CD4-positive, CD25-positive, alpha-beta regulatory T cell (primary cell): ENCODE measurements at regions not wholly inside any gene's neighbourhood (a gene's known extent, or its start where the extent isn't known, plus 50 kb on each side); places are given as distances from the start of the nearest gene placed in this dataset.

Experiments used
- ATAC-seq, 2 donors: fragments of 150-1000 bp; cut with Tn5 transposase; one replicate each; pipeline ENCODE4 v1.10.0; 2021; ENCODE audit warnings: low read depth in 2 of 2, moderate number of reproducible peaks in 2 of 2, moderate library complexity in 1 of 2
- DNase-seq, 3 donors: peaks; one replicate each; pipeline versions ENCODE4 v3.0.0 to v3.0.0-alpha.2; 2012 to 2022; ENCODE audit warnings: mixed read lengths in 1 of 3
- H3K27ac ChIP-seq: one replicate; pipeline ENCODE4 v1.7.0; 2013; ENCODE audit warnings: mild to moderate bottlenecking, low read length; ENCODE audit not compliant: insufficient read depth, poor library complexity, severe bottlenecking
- H3K27me3 ChIP-seq: one replicate; pipeline ENCODE4 v1.7.0; 2013; ENCODE audit warnings: low read length; ENCODE audit not compliant: control insufficient read depth, insufficient read depth
- H3K36me3 ChIP-seq: one replicate; pipeline ENCODE4 v1.7.0; 2013; ENCODE audit warnings: mild to moderate bottlenecking, low read length, moderate library complexity; ENCODE audit not compliant: control insufficient read depth, insufficient read depth
- H3K4me1 ChIP-seq: 2 replicates; pipeline ENCODE4 v1.7.0; 2013; ENCODE audit warnings: mild to moderate bottlenecking, low read length; ENCODE audit not compliant: insufficient read depth, control insufficient read depth, poor library complexity, severe bottlenecking
- H3K4me3 ChIP-seq: one replicate; pipeline ENCODE4 v1.7.0; 2013; ENCODE audit warnings: low read depth, mild to moderate bottlenecking, low read length, moderate library complexity
- H3K9me3 ChIP-seq, 2 experiments: 1 replicate in 1 of 2; 2 replicates in 1 of 2; pipeline ENCODE4 v1.7.0; 2013; ENCODE audit warnings: low read length in 2 of 2, mild to moderate bottlenecking in 1 of 2, moderate library complexity in 1 of 2; ENCODE audit not compliant: control insufficient read depth in 2 of 2
- H3K27ac Mint-ChIP-seq, 3 donors: one replicate each; pipeline ENCODE4 v1.8.0; 2020 to 2022; ENCODE audit warnings: mild to moderate bottlenecking in 3 of 3, mixed read lengths in 3 of 3, moderate library complexity in 2 of 3
- H3K27me3 Mint-ChIP-seq: one replicate; pipeline ENCODE4 v1.8.0; 2022; ENCODE audit warnings: mild to moderate bottlenecking, mixed read lengths
- H3K36me3 Mint-ChIP-seq: one replicate; pipeline ENCODE4 v1.8.0; 2020; ENCODE audit warnings: mixed read lengths
- H3K4me1 Mint-ChIP-seq, 4 donors: one replicate each; pipeline ENCODE4 v1.8.0; 2020 to 2022; ENCODE audit warnings: mixed read lengths in 4 of 4, mild to moderate bottlenecking in 1 of 4
- H3K4me3 Mint-ChIP-seq, 4 donors: one replicate each; pipeline ENCODE4 v1.8.0; 2020 to 2022; ENCODE audit warnings: mild to moderate bottlenecking in 4 of 4, mixed read lengths in 4 of 4, moderate library complexity in 3 of 4
- H3K9me3 Mint-ChIP-seq, 7 donors: one replicate each; pipeline ENCODE4 v1.8.0; 2020 to 2022; ENCODE audit warnings: mixed read lengths in 7 of 7, mild to moderate bottlenecking in 3 of 7, moderate library complexity in 2 of 7

DNA sequence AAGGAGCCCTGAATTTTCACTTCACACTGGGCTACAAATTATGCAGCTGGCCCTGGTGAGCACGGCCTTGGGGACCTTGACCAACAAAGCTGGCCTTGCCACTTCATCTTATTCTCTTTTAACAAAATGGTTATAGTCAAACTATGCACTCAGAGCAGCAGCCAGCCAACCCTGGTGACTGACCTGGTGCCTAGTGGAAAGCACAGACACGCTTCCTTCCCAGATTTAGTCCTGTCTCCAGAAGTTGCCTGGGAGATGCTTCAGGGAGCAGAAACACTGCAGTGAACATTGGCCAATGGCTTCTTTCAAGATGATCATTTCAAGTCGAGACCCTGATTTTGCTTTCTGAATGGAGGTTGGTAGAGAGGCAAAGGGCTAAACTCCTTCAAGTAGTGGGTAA lies 249.3 kb downstream of the SIPA1L2 start:
- no peak overlapping the region for H3K4me3 ChIP-seq
- Mint-ChIP-seq H3K9me3 (peaks cover 0 to 6% (median 0%) of the 10 kb centered on the region in 7 donors), H3K27me3 (peaks cover 5% of the 10 kb centered on the region), H3K36me3 (no peaks in the 10 kb centered on the region), H3K27ac (no peak overlapping the region), H3K4me1 (no peaks in the 10 kb centered on the region), H3K4me3 (no peak overlapping the region)
- H3K36me3 ChIP-seq = no peaks in the 10 kb centered on the region
- H3K4me1 ChIP-seq = no peaks in the 10 kb centered on the region
- no peak for DNase-seq
- no peaks in the 10 kb centered on the region for H3K27me3 ChIP-seq
- no peaks in the 10 kb centered on the region for H3K9me3 ChIP-seq
- ATAC-seq = no peak
- H3K27ac ChIP-seq = no peak overlapping the region

DNA sequence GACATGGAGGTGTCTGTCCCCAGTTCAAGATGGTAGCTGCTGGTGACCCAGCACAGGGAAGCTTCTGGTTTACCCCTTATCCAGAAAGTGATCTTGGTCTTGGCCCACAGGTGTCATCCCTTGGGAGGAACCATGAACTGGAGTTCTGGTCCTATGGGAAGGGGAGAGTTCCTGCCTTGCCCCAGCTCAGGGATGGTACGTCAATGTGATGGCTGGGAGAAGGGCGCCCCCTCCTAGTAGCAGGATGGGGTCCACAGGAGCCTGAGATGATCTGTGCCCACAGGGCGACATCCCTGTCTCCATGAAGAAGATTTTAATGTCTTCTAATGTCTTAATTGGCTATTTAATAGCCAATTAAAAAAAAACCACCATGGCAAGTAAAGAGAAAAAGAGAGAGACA lies 249.8 kb downstream of the SIPA1L2 start:
- Histone ChIP-seq H3K9me3 (no peaks in the 10 kb centered on the region), H3K27ac (no peak overlapping the region), H3K4me3 (no peak overlapping the region), H3K4me1 (no peaks in the 10 kb centered on the region), H3K36me3 (no peaks in the 10 kb centered on the region), H3K27me3 (no peaks in the 10 kb centered on the region)
- DNase-seq = no peak
- Mint-ChIP-seq H3K27ac (no peak overlapping the region), H3K4me1 (no peaks in the 10 kb centered on the region), H3K36me3 (no peaks in the 10 kb centered on the region), H3K4me3 (no peak overlapping the region), H3K9me3 (peaks cover 0 to 6% (median 0%) of the 10 kb centered on the region in 7 donors), H3K27me3 (peaks cover 5% of the 10 kb centered on the region)
- ATAC-seq = no peak

DNA sequence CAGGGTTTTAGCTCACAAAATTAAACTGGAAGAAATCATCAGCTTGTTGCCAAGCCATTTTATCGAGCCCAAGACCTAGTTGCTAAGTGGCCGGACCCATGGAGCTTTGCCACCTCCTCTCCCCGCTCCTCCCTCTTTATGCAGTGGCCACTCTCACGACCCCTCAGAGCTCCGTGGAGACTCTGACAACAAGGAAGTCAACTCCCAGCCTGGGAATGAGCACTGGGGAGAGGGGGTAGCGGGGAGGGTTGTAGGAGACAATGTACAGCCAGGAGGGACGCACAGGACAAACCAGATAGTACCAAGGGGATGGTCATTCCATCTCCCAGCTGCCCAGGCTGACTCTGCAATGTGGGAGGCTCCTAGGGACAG lies 250.9 kb downstream of the SIPA1L2 start:
- Mint-ChIP-seq H3K36me3 (no peaks in the 10 kb centered on the region), H3K27me3 (peaks cover 5% of the 10 kb centered on the region), H3K27ac (no peak overlapping the region), H3K9me3 (peaks cover 0 to 6% (median 0%) of the 10 kb centered on the region in 7 donors), H3K4me3 (no peak overlapping the region), H3K4me1 (no peaks in the 10 kb centered on the region)
- DNase-seq = no peak
- H3K9me3 ChIP-seq = no peaks in the 10 kb centered on the region
- no peak for ATAC-seq
- no peaks in the 10 kb centered on the region for H3K36me3 ChIP-seq
- no peak overlapping the region for H3K4me3 ChIP-seq
- H3K4me1 ChIP-seq = no peaks in the 10 kb centered on the region
- no peak overlapping the region for H3K27ac ChIP-seq
- H3K27me3 ChIP-seq = no peaks in the 10 kb centered on the region

DNA sequence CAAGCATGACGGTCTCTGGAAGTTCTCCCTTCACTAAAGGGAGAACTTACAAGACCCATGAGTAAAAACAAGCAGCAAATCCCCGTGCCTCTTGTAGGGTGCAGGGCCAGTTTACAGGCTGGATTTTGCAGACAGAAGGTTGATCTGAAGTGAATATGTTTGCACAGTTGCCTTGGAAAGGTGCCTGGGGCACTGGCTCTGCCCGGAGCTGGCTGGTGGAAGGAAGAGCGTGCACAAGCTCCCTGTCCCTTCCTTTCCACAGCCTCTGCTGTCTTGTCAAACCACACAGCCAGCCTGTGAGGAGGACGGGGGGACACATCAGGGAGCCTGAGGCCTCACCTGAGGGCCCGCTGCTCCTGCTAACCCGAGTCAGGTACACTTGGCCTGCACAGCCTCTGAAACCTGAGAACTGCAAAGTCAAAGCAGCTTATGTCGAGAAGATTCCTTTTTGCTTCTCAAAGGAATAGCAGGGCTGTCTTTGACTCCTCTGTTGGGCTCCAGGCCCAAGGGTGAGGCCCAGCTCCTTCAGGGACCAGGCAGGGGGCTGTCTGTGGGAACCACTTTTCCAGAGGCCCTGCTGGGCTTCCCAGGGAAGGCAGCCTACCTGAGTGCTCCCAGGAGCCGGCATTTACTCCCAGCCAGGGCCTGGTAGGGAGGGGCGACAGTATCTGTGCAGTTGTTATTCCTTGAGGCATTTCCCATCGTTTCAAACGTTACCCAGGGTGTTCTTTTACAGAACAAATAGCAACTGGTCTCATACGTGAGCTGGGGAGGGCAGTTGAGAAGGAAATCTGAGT lies 251.5 kb downstream of the SIPA1L2 start:
- Mint-ChIP-seq H3K36me3 (no peaks in the 10 kb centered on the region), H3K4me3 (no peak overlapping the region)
- no peaks in the 10 kb centered on the region for H3K27me3 ChIP-seq

DNA sequence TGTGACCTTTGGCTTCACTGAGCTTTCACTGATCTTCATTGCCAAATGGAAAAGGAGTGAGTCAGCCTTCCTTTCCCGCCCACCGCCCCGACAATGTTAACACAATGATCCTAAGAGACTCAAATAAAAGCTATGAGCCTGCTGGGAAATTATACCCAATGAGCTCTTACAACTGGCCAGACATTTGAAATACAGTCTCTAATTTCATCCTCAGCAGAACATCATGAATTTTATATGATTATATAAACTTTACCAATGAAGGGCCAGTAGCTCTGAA lies 252.5 kb downstream of the SIPA1L2 start:
- ATAC-seq (no peak), DNase-seq (no peak)
- H3K4me3 ChIP-seq = no peak overlapping the region
- Mint-ChIP-seq H3K27me3 (peaks cover 5% of the 10 kb centered on the region), H3K27ac (no peak overlapping the region), H3K9me3 (peaks cover 0 to 6% (median 0%) of the 10 kb centered on the region in 7 donors), H3K4me1 (no peaks in the 10 kb centered on the region), H3K36me3 (no peaks in the 10 kb centered on the region), H3K4me3 (no peak overlapping the region)
- H3K9me3 ChIP-seq = no peaks in the 10 kb centered on the region
- H3K36me3 ChIP-seq = no peaks in the 10 kb centered on the region
- H3K27ac ChIP-seq = no peak overlapping the region
- no peaks in the 10 kb centered on the region for H3K4me1 ChIP-seq
- no peaks in the 10 kb centered on the region for H3K27me3 ChIP-seq

More for the DNA sequence above, 251.5 kb downstream of the SIPA1L2 start:
- H3K9me3 Mint-ChIP-seq = peaks cover 0 to 6% (median 0%) of the 10 kb centered on the region in 7 donors
- no peak for ATAC-seq
- no peaks in the 10 kb centered on the region for H3K36me3 ChIP-seq
- H3K27ac Mint-ChIP-seq = no peak overlapping the region
- no peaks in the 10 kb centered on the region for H3K4me1 Mint-ChIP-seq
- H3K4me3 ChIP-seq = no peak overlapping the region
- no peak for DNase-seq
- no peaks in the 10 kb centered on the region for H3K9me3 ChIP-seq
- H3K27me3 Mint-ChIP-seq = peaks cover 5% of the 10 kb centered on the region
- H3K4me1 ChIP-seq = no peaks in the 10 kb centered on the region
- H3K27ac ChIP-seq = no peak overlapping the region

DNA sequence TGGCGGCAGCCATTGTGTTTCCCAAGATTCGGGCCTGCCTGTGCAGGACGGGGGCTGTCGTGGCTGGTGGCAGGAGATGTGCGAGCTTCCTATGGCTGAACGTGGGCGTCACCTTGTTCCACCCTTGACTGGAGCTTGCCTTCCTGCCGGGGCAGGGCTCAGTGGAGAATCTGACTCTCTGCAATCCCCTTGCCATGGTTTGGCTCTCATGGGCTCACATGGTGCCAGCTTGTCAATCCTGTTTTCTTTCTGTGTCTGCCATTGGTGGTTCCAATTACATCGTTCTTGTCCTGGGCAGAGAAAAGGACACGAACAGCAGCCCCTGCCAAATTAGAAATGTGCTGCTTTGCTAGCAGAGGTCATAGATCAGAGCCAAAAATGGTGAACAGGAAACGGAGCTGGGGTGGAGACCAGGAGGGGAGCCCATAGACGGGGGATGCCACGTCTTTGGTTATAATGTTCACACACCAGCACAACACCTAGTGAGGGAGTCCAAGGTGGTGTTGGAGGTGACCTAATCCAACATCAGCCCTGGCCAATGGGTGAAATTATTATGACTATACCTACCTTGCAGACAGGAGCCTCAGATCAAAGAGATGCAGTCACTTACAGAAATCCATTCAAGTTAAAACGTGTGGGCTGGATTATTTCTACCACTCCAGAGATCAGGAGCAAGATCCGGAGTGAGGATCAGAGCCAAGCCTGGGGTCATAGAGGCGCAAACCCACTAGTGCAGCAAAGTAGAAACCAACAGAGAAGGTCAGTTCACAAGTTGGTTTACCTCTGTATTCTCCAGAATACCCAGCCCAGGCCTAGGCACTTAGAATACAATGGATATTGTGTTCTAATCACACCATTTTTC lies 253.1 kb downstream of the SIPA1L2 start:
- no peak for DNase-seq
- Mint-ChIP-seq H3K27ac (no peak overlapping the region), H3K9me3 (peaks cover 0 to 6% (median 0%) of the 10 kb centered on the region in 7 donors), H3K4me3 (no peak overlapping the region), H3K36me3 (no peaks in the 10 kb centered on the region), H3K27me3 (peaks cover 4% of the 10 kb centered on the region), H3K4me1 (no peaks in the 10 kb centered on the region)
- no peak overlapping the region for H3K27ac ChIP-seq
- no peak overlapping the region for H3K4me3 ChIP-seq
- no peaks in the 10 kb centered on the region for H3K9me3 ChIP-seq
- ATAC-seq = no peak
- no peaks in the 10 kb centered on the region for H3K4me1 ChIP-seq
- H3K27me3 ChIP-seq = no peaks in the 10 kb centered on the region
- no peaks in the 10 kb centered on the region for H3K36me3 ChIP-seq

DNA sequence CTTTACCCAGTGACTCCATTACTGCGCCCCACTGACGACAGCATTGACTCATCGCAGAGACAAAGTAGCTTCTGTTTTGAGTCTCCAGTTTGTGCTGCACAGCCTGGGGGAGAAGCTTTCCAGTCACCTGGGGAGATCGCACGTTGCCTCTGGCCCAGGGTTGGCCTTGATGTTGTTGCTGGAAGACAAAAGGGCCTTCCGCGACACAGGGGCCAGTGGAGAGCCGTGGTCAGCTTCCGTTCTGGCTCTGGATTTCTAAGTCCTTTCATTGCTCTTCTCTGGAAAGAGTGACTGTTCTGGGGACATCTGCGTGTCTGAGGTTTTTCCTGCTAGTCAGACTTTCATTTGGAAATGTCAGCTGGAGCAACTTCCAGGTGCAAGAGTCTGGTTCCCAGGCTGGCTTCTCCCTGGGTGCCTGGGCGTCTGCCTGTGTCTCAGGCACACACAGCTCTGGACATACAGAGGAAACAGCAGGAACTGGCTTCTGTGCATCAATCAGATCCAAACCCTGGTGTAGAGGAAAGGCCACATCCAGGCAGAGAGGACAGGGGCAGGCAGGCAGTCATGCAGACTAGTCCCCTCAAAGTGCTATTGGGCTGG lies 257.0 kb downstream of the SIPA1L2 start:
- Histone ChIP-seq H3K4me3 (no peak overlapping the region), H3K27me3 (no peaks in the 10 kb centered on the region), H3K4me1 (no peaks in the 10 kb centered on the region), H3K9me3 (no peaks in the 10 kb centered on the region), H3K36me3 (no peaks in the 10 kb centered on the region), H3K27ac (no peak overlapping the region)
- H3K4me3 Mint-ChIP-seq = no peak overlapping the region
- no peak for DNase-seq
- H3K4me1 Mint-ChIP-seq = no peaks in the 10 kb centered on the region
- H3K36me3 Mint-ChIP-seq = no peaks in the 10 kb centered on the region
- H3K9me3 Mint-ChIP-seq = peaks cover 0 to 5% (median 0%) of the 10 kb centered on the region in 7 donors
- no peak for ATAC-seq
- H3K27ac Mint-ChIP-seq = no peak overlapping the region
- no peaks in the 10 kb centered on the region for H3K27me3 Mint-ChIP-seq
